ENCODE measurements at regions not wholly inside any gene's neighbourhood (a gene's known extent, or its start where the extent isn't known, plus 50 kb on each side); places are given as distances from the start of the nearest gene placed in this dataset.
A peak's percentile ranks its signal among the peaks of the same experiment; 100 is the strongest.

- Histone ChIP-seq H3K9me3 (replicated peaks in 1 of 11) (peaks cover 0 to 10% (median 7%) of the 10 kb centered on the region in 11 experiments; a peak in 21 of 22 replicates), H3K27ac (no peak overlapping the region; a peak in 1 of 22 replicates), H4K20me1 (no peaks in the 10 kb centered on the region), H3K4me3 (no peak overlapping the region), H3K4me1 (peaks cover 22 to 35% (median 26%) of the 10 kb centered on the region in 10 experiments), H3K27me3 (no peaks in the 10 kb centered on the region), H3K9ac (no peak overlapping the region), H3K36me3 (no peaks in the 10 kb centered on the region), H3K4me2 (no peak overlapping the region)
- TF ChIP-seq Cebpa-rat (IDR thresholded peaks at IDR 0.05), result no peak
Measured at GRCh38 chr22:27662359-27663301, 138.9 kb downstream of the MN1 start.

- Histone ChIP-seq H3K4me3 (no peak overlapping the region), H3K4me2 (peak overlapping the region; percentile 6 to 62 (median 43); a peak in 19 of 22 replicates)
Measured at GRCh38 chr22:27663812-27664211, 137.7 kb downstream of the MN1 start.

GRCh38 chr22:27666272-27666997 lies 135.1 kb downstream of the MN1 start:
- Histone ChIP-seq H4K20me1 (no peaks in the 10 kb centered on the region), H3K4me3 (peak overlapping the region in 1 of 10 experiments; percentile 14; a peak in 2 of 20 replicates), H3K4me2 (peak overlapping the region in 6 of 11 experiments; percentile 72 to 82 (median 80); a peak in 11 of 22 replicates), H3K9ac (no peak overlapping the region), H3K9me3 (replicated peaks in 1 of 11) (peaks cover 0 to 10% (median 7%) of the 10 kb centered on the region in 11 experiments; a peak in 21 of 22 replicates), H3K27ac (no peak overlapping the region), H3K4me1 (peaks cover 57 to 73% (median 64%) of the 10 kb centered on the region in 10 experiments), H3K27me3 (no peaks in the 10 kb centered on the region), H3K36me3 (no peaks in the 10 kb centered on the region)
- TF ChIP-seq Cebpa-rat (IDR thresholded peaks at IDR 0.05), result no peak

More at GRCh38 chr22:27663812-27664211, 137.7 kb downstream of the MN1 start:
- Histone ChIP-seq H3K9ac (no peak overlapping the region), H3K9me3 (replicated peaks in 1 of 11) (peaks cover 0 to 10% (median 7%) of the 10 kb centered on the region in 11 experiments; a peak in 21 of 22 replicates), H4K20me1 (no peaks in the 10 kb centered on the region), H3K27ac (no peak overlapping the region), H3K27me3 (no peaks in the 10 kb centered on the region), H3K36me3 (no peaks in the 10 kb centered on the region), H3K4me1 (peaks cover 32 to 47% (median 38%) of the 10 kb centered on the region in 10 experiments)
- TF ChIP-seq Cebpa-rat (IDR thresholded peaks at IDR 0.05), result no peak

GRCh38 chr22:27667121-27667843 lies 134.3 kb downstream of the MN1 start:
- peak overlapping the region; percentile 33 to 89 (median 81) for H3K4me2 ChIP-seq
- no peaks in the 10 kb centered on the region for H3K27me3 ChIP-seq
- H3K4me1 ChIP-seq, result peaks cover 58 to 76% (median 67%) of the 10 kb centered on the region in 10 experiments
- H4K20me1 ChIP-seq, result no peaks in the 10 kb centered on the region
- H3K9me3 ChIP-seq (replicated peaks in 1 of 11), result peaks cover 0 to 10% (median 7%) of the 10 kb centered on the region in 11 experiments; a peak in 21 of 22 replicates
- H3K27ac ChIP-seq, result peak overlapping the region in 7 of 11 experiments; percentile 5 to 86 (median 46); a peak in 9 of 22 replicates
- peak overlapping the region in 4 of 11 experiments; percentile 6 to 49 (median 30); a peak in 5 of 22 replicates for H3K9ac ChIP-seq
- no peak for TF ChIP-seq Cebpa-rat (IDR thresholded peaks at IDR 0.05)
- no peaks in the 10 kb centered on the region for H3K36me3 ChIP-seq
- no peak overlapping the region for H3K4me3 ChIP-seq

- Histone ChIP-seq H3K27ac (peak overlapping the region; percentile 37 to 95 (median 92); a peak in 21 of 22 replicates), H3K9ac (peak overlapping the region in 10 of 11 experiments; percentile 56 to 84 (median 79); a peak in 19 of 22 replicates), H3K36me3 (no peaks in the 10 kb centered on the region), H3K9me3 (replicated peaks in 1 of 11) (peaks cover 0 to 10% (median 7%) of the 10 kb centered on the region in 11 experiments; a peak in 21 of 22 replicates), H3K4me2 (peak overlapping the region; percentile 70 to 89 (median 81)), H3K27me3 (no peaks in the 10 kb centered on the region), H3K4me3 (peak overlapping the region in 5 of 10 experiments; percentile 7 to 30 (median 18); a peak in 6 of 20 replicates), H3K4me1 (peaks cover 59 to 81% (median 75%) of the 10 kb centered on the region in 10 experiments), H4K20me1 (no peaks in the 10 kb centered on the region)
- TF ChIP-seq Cebpa-rat (IDR thresholded peaks at IDR 0.05), result no peak
Measured at GRCh38 chr22:27668828-27669797, 132.4 kb downstream of the MN1 start.

- TF ChIP-seq Cebpa-rat (IDR thresholded peaks at IDR 0.05), result no peak
- Histone ChIP-seq H3K27ac (peak overlapping the region; percentile 37 to 95 (median 92); a peak in 21 of 22 replicates), H3K9ac (peak overlapping the region in 10 of 11 experiments; percentile 54 to 84 (median 79); a peak in 19 of 22 replicates), H3K4me3 (peak overlapping the region in 2 of 10 experiments; percentile 1 to 15; a peak in 1 of 20 replicates), H3K4me1 (peaks cover 52 to 80% (median 73%) of the 10 kb centered on the region in 10 experiments), H3K4me2 (peak overlapping the region; percentile 70 to 89 (median 81)), H3K27me3 (no peaks in the 10 kb centered on the region), H3K36me3 (no peaks in the 10 kb centered on the region), H4K20me1 (no peaks in the 10 kb centered on the region), H3K9me3 (replicated peaks in 1 of 11) (peaks cover 0 to 10% (median 7%) of the 10 kb centered on the region in 11 experiments; a peak in 21 of 22 replicates)
Measured at GRCh38 chr22:27669798-27670599, 131.6 kb downstream of the MN1 start.

All from BLaER1 treated with 17β-estradiol and CSF1 and Interleukin-3, amounts not matched to agents 10 nM and 100 nM (cell line).